Ectodermal cell (in vitro differentiated cells): ENCODE measurements at regions not wholly inside any gene's neighbourhood (a gene's known extent, or its start where the extent isn't known, plus 50 kb on each side); places are given as distances from the start of the nearest gene placed in this dataset.

Experiments used
- H3K27ac ChIP-seq: 2 replicates; pipeline ENCODE4 v1.7.0; 2013; ENCODE audit warnings: mild to moderate bottlenecking, low read depth, low read length; ENCODE audit not compliant: insufficient read depth, poor library complexity, severe bottlenecking
- H3K27me3 ChIP-seq: 2 replicates; pipeline ENCODE4 v1.7.0; 2013; ENCODE audit warnings: mild to moderate bottlenecking, low read length; ENCODE audit not compliant: insufficient read depth, control insufficient read depth, poor library complexity, severe bottlenecking
- H3K36me3 ChIP-seq: one replicate; pipeline ENCODE4 v1.7.0; 2013; ENCODE audit warnings: low read length; ENCODE audit not compliant: control insufficient read depth, insufficient read depth
- H3K4me1 ChIP-seq: one replicate; pipeline ENCODE4 v1.7.0; 2013; ENCODE audit warnings: low read length; ENCODE audit not compliant: control insufficient read depth, insufficient read depth
- H3K4me3 ChIP-seq: 2 replicates; pipeline ENCODE4 v1.7.0; 2013; ENCODE audit warnings: low read depth, low read length, control low read depth; ENCODE audit not compliant: insufficient read depth
- H3K9me3 ChIP-seq: 2 replicates; pipeline ENCODE4 v1.7.0; 2013; ENCODE audit warnings: mild to moderate bottlenecking, low read length, moderate library complexity; ENCODE audit not compliant: control insufficient read depth
- WGBS, 2 experiments: methylation state at CpG; one replicate each; pipeline ENCODE4 v1.1.7; 2013; ENCODE audit warnings: missing lambda C conversion rate in 2 of 2; 5-methylcytosine and 5-hydroxymethylcytosine counted together

- 90 to 93% methylated on average over 10 of the region's 10 CpGs for WGBS, 2 experiments
- no peaks in the 10 kb centered on the region for H3K4me1 ChIP-seq
- H3K9me3 ChIP-seq = no peaks in the 10 kb centered on the region
- no peaks in the 10 kb centered on the region for H3K27me3 ChIP-seq
- no peak overlapping the region for H3K4me3 ChIP-seq
- no peak overlapping the region for H3K27ac ChIP-seq
- no peaks in the 10 kb centered on the region for H3K36me3 ChIP-seq
These were observed 280.3 kb downstream of the DRD1 start for GRCh38 chr5:175163586-175164275.

DNA sequence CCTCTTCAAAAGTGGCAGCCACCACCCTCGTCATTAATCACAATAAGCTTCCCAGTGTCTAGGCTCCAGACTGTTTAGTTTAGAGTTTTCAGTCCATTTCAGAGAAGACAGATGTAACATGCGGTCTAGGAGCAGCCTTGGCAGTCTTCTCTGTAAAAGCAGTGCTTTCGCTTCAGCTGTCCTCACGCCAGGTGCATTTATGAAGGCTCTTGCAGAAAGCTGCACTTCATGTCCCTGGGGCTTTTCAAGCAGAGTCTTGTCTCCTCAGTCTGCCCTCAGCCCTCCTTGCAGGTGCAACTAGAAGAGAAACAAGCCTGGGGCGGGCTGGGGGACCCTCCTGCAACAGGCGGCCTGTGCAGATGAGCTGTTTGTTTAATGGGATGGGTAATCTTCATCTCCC is 281.9 kb downstream of the DRD1 start:
- H3K27ac ChIP-seq = no peak overlapping the region
- no peaks in the 10 kb centered on the region for H3K36me3 ChIP-seq
- 91 to 95% methylated on average over 6 of the region's 6 CpGs for WGBS, 2 experiments
- no peaks in the 10 kb centered on the region for H3K4me1 ChIP-seq
- no peak overlapping the region for H3K4me3 ChIP-seq
- H3K9me3 ChIP-seq = no peaks in the 10 kb centered on the region
- no peaks in the 10 kb centered on the region for H3K27me3 ChIP-seq

- Histone ChIP-seq H3K4me1 (no peaks in the 10 kb centered on the region), H3K27me3 (no peaks in the 10 kb centered on the region), H3K27ac (no peak overlapping the region), H3K9me3 (no peaks in the 10 kb centered on the region), H3K36me3 (no peaks in the 10 kb centered on the region), H3K4me3 (no peak overlapping the region)
- 88% methylated on average over 3 of the region's 3 CpGs for WGBS, 2 experiments
These were observed 284.0 kb downstream of the DRD1 start for GRCh38 chr5:175159956-175160355.

DNA sequence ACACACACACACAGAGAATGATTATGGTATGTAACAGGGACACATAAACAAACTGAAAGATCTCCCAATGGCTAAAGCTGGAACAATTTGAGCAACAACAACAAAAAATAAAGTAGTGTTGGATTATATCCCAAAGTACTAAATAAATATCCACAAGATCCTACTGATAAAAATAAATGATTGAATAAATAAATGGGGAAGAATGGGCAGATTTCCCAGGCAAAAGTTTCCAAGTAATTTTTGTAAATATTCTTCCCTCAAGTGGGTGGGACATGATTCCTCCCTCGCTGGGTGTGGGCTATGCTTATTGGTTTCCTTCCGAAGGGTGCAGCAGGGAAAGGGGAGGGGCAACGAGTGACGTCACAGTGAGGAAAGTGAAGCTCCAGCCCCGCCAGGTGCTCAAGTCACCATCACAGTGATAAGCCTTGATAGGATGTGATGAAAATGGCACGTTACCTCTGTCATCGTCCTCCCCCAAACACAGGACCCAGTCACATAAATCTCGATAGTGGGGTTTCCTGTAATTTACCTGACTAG is 295.3 kb downstream of the DRD1 start:
- no peaks in the 10 kb centered on the region for H3K27me3 ChIP-seq
- no peaks in the 10 kb centered on the region for H3K9me3 ChIP-seq
- H3K36me3 ChIP-seq = no peaks in the 10 kb centered on the region
- H3K27ac ChIP-seq = no peak overlapping the region
- 95% methylated on average over 8 of the region's 8 CpGs for WGBS, 2 experiments
- H3K4me1 ChIP-seq = no peaks in the 10 kb centered on the region
- H3K4me3 ChIP-seq = no peak overlapping the region

DNA sequence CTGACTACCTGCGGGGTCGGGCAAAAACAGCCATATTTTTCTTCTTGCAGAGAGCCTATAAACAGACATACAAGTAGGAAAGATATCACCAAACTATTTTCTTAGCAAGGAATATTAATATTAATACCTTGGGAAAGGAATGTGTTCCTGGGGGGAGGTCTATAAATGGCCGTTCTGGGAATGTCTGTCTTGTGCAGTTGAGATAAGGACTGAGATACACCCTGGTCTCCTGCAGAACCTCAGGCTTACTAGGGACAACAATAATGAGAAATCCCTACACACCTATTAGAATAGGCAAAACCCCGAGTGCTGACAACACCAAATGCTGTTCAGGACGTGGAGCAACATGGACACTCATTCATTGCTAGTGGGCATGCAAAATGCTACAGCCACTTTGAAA is 297.2 kb downstream of the DRD1 start:
- Histone ChIP-seq H3K36me3 (no peaks in the 10 kb centered on the region), H3K4me3 (no peak overlapping the region), H3K4me1 (no peaks in the 10 kb centered on the region), H3K9me3 (no peaks in the 10 kb centered on the region), H3K27me3 (no peaks in the 10 kb centered on the region), H3K27ac (no peak overlapping the region)
- WGBS, 2 experiments = 93 to 94% methylated on average over 4 to 5 of the region's 5 CpGs

DNA sequence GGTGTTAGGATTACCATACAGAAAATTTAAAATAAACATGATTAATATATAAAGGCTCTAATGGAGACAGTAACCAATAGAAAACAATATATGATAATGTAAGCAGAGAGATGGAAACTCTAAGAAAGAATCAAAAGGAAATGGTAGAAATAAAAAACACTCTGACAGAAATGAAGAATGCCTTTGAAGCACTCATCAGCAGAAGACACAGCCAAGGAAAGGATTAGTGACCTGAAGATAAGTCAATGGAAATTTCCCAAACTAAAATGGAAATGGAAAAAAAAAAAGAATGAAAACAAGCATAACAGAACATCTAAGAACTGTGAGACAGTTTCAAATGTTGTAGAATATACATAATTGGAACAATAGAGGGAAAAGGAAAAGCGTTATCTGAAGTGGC is 302.6 kb downstream of the DRD1 start:
- H3K9me3 ChIP-seq = no peaks in the 10 kb centered on the region
- no CpG with 5 or more reads among the region's 1 CpG for WGBS, 2 experiments
- no peak overlapping the region for H3K27ac ChIP-seq
- no peaks in the 10 kb centered on the region for H3K27me3 ChIP-seq
- H3K4me1 ChIP-seq = no peaks in the 10 kb centered on the region
- H3K36me3 ChIP-seq = no peaks in the 10 kb centered on the region
- H3K4me3 ChIP-seq = no peak overlapping the region

GRCh38 chr5:175133185-175133584 is 310.8 kb downstream of the DRD1 start:
- H3K27ac ChIP-seq = no peak overlapping the region

DNA sequence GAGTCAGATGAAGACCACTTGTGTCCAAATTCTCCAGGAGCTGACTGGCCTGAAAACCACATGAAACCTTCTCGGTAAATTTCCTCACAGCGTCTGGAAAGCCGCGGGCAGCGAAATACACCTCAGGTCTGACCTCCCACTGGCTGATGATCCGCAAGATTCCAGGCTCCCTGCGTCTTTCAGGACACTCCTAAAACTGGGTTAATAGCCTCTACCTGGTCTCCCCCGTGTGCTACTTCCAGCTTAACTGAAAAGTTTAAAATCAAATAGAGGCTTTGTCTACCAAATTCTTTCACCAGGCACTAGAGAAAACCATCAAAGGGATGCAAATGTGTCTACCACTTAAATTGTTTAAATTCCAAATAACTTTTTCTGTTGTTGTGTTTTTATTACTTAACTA is 312.6 kb downstream of the DRD1 start:
- H3K36me3 ChIP-seq = no peaks in the 10 kb centered on the region
- no peaks in the 10 kb centered on the region for H3K4me1 ChIP-seq
- no peak overlapping the region for H3K4me3 ChIP-seq
- no peaks in the 10 kb centered on the region for H3K27me3 ChIP-seq
- H3K27ac ChIP-seq = no peak overlapping the region
- 8 to 9% methylated on average over 8 of the region's 8 CpGs for WGBS, 2 experiments
- H3K9me3 ChIP-seq = no peaks in the 10 kb centered on the region

More at GRCh38 chr5:175133185-175133584, 310.8 kb downstream of the DRD1 start:
- no peak overlapping the region for H3K4me3 ChIP-seq
- 87 to 90% methylated on average over 5 of the region's 5 CpGs for WGBS, 2 experiments
- no peaks in the 10 kb centered on the region for H3K36me3 ChIP-seq
- H3K27me3 ChIP-seq = no peaks in the 10 kb centered on the region
- no peaks in the 10 kb centered on the region for H3K9me3 ChIP-seq
- H3K4me1 ChIP-seq = no peaks in the 10 kb centered on the region

GRCh38 chr5:175129619-175130018 is 314.4 kb downstream of the DRD1 start:
- Histone ChIP-seq H3K36me3 (no peaks in the 10 kb centered on the region), H3K27me3 (no peaks in the 10 kb centered on the region), H3K27ac (no peak overlapping the region), H3K4me1 (no peaks in the 10 kb centered on the region), H3K9me3 (no peaks in the 10 kb centered on the region), H3K4me3 (no peak overlapping the region)
- 78 to 82% methylated on average over 2 to 3 of the region's 4 CpGs for WGBS, 2 experiments

DNA sequence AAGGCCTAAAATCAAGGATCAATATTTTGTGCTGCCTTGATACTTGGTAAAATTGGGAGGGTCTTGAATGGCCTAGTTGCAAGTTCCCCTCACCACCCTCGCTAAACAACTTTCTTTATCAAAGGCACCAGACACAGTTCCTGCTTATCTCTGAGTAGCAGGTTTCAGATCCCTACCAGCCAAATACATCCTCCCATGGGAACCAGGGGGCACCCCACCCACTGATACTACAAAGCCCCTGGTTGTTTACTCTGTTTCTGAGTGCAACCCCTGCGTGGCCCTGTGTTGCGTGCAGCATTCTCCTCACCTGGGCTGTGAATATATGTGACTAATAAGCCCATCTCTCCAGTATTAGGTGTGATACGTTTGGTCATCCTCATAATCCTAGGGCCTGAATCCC is 314.9 kb downstream of the DRD1 start:
- Histone ChIP-seq H3K27me3 (no peaks in the 10 kb centered on the region), H3K4me3 (no peak overlapping the region), H3K9me3 (no peaks in the 10 kb centered on the region), H3K27ac (no peak overlapping the region), H3K36me3 (no peaks in the 10 kb centered on the region), H3K4me1 (no peaks in the 10 kb centered on the region)
- WGBS, 2 experiments = 91 to 94% methylated on average over 4 of the region's 4 CpGs
